NOMO-1 treated with DMSO at 0.1 percent for 48 hours (cell line): ENCODE measurements at regions not wholly inside any gene's neighbourhood (a gene's known extent, or its start where the extent isn't known, plus 50 kb on each side); places are given as distances from the start of the nearest gene placed in this dataset.
"Not testable (repeated sequence)": the region's sequence is repeated elsewhere in the genome, so short reads cannot be mapped to it uniquely, and the experiment has no call there.

ENCODE experiments used
- DNase-seq: peaks from one replicate; lab custom pipeline; 2025; ENCODE audit not compliant: unreplicated experiment; lab: John Stamatoyannopoulos, UW

DNA sequence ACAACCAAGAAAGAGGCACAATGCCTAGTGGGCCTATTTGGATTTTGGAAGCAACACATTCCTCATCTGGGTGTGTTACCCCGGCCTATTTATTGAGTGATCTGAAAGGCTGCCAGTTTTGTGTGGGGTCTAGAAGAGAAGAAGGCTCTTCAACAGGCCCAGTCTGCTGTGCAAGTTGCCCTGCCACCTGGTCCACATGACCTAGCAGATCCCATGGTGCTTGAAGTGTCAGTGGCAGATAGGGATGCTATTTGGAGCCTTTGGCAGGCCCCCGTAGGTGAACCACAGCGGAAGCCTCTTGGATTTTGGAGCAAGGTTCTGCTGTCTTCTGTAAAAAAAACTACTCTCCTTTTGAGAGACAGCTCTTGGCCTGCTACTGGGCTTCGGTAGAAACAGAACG, 820.1 kb downstream of the TMTC2 start:
- no peak for DNase-seq

DNA sequence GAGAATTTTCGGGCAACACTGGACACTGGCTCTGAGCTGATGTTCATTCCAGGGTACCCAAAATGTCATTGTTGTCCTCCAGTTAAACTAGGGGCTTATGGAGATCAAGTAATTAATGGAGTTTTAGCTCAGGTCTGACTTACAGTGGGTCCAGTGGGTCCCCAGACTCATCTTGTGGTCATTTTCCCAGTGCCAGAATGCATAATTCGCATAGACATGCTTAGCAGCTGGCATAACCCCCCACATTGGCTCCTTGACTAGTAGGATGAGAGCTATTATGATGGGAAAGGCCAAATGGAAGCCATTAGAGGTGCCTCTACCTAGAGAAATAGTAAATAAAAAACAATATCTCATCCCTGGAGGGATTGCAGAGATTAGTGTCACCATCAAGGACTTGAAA, 818.9 kb downstream of the TMTC2 start:
- no peak for DNase-seq

DNA sequence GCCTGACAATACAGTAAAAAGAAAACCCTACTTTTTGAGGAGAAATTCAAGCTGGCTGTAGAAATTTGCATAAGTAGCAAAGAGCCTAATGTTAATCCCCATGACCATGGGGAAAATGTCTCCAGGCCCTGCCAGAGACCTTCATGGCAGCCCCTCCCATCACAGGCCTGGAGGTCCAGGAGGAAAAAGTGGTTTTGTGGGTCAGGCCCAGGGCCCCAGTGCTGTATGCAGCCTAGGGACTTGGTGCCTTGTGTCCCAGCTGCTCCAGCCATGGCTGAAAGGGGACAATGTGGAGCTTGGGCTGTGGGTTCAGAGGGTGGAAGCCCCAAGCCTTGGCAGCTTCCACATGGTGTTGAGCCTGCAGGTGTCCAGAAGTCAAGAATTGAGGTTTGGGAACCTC, 813.2 kb downstream of the TMTC2 start:
- not testable (repeated sequence) for DNase-seq

DNA sequence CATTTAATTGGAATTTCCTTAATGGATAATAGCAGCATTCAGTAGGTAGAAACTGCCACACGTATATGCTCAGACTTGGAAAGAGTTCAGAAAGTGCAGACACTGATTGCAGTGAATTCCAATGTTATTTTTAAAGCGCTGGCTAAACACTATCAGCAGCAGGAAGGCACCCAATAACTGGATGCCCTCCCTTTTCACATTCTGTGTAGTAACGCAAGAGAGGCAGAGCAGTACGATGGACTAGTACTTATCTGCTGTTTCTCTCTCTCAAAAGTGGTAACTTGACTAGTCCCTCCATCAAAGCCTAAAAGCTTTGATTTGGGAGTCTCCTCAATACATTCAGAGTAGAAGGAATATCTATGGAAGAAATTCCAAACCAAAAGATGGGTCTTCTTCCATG, 791.0 kb downstream of the TMTC2 start:
- DNase-seq: no peak

DNA sequence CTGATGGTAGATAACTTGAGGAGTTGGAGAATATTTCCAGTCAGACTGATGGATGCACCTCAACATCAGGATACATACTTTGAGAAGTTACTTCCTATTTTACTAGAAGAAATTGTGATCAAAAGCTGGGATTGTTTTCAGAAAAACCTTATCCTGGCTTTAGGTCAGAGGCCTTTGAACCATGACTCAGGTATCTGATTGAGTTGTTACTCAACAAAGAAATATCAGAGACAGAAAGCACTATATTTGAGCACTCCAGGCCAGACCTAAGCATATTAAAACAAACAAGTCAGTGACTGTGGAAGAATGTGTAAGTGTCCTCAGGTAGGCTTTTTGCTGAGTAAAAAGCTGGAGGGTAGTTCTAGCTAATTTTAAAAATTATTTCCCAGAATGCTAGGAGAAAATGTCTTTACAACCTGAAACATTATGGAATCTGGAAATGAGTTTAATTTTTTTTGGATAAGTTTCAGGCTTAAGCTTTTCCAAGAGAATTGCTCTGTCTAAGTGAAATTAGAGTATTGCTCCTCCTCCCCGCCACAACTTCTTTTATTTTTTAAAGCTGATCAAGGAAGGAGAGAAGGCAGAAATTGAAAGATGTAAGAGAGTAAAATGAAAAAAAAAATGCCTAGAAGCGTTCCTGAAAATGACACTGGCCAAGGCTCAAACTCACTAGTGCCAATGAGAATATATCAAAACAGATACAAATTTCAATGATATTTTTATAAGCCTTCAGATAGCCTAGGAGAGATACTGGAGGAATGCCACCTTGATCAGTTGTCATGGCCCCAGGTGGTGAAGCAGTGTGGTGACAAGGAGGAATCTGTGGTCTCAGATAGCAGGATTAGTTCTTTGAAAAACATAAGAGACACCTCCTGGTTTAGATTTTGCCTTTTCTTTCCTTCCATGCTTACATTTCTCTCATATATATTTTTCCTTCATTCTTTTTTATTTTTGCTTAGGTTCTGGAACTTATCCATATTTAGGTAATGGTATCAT, 790.3 kb downstream of the TMTC2 start:
- no peak for DNase-seq

DNA sequence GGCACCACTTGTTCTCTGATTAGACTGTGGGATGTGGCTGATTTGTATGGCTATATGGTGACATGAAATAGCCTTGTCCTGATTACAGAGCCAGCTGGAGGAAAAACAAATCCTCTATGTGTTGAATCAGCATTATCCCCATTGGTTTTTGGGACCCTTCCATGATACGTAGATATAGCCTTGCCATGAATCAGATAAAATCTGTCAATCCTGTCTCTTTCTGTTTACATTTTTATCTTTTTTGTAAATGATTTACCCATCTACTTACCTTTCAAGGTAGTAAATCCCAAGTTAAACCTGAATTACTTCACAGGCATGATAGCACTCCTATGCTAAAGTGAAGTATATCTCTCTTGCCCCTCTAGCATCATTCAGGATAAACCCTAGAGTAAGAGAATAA, 789.3 kb downstream of the TMTC2 start:
- no peak for DNase-seq

DNA sequence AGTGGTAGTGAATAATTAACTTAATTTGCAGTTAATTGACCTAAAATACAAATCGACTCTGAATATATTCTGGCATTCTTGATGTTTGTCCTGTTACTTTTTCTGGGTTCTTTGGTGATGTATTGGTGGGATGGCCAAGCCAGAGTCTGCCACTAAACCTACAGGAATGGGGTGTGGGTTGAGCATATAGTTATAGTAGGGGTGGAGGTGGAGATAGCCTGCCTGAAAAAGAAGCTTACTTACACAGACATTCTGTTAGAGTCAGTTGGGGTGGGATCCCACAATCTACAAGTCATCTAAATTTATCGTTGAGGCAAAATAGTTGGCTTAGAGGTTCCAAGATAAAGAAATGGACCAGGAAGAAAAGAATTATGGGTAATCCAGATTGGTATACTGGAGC, 787.7 kb downstream of the TMTC2 start:
- no peak for DNase-seq

DNA sequence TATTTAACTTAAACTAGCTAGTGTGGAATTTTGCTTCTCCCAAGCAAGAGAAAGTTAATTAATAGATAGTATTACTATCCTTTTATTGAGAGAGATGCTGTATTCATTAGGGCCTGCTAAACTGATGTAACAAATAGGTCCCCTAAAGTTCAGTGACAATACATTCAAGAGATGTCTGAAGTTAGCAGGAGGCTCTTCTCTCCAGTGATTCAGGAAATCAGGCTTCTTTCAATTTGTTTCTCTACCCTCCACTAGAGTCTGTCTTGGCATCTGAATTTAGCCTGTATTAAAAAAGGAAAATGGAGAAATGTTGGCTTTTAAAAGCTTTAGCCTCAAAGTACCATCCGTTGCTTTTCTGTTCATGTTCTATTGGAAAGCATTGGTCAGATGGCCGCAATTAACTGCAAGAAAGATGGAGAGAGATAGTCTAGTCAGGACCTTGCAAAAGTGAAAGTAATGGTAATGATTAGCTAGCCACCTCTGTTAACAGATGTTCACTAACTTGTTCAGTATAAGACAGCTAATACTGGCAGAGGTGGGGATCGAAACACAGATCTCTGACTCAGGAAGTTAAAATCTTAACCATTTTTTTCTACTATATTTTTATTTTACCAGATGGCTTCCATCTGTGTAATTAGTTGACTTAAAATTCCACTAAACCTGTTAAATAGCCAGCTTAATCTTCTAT, 786.8 kb downstream of the TMTC2 start:
- DNase-seq: no peak

DNA sequence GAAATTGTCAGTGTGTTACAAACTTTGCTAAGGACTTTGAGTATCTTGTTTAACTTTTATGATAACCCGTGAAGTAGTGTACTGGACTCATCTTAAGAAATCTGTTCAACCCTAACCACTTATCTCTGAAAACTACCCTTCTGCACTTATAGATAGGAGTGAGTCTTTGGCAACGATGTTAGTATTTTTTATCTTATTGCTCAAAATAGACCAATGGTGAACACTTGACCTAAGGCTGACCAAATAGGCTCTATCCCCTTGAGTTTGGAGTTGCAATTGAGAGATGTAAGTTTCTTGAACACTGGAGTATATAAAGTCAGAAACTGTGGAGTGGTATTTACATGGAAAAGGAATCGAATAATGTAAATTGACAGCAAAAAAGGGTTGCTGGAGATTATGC, 786.1 kb downstream of the TMTC2 start:
- DNase-seq: no peak

DNA sequence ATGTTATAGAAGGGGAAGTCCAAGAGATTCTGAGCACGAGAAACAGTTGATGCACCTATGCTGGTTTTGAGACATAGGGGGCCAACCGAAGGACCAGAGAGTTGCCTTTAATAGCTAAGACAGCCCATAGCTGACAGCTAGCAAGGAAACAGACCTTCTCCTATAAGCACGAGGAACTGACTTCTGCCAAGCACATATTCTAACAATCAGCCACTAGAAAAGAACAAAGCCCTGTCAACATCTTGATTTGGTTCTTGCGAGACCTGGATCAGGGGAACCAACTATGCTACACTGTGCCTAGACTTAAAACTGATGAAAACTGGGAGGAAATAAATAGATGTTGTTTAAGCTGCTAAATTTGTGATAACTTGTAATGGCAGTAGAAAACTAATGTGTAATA, 785.6 kb downstream of the TMTC2 start:
- no peak for DNase-seq

DNA sequence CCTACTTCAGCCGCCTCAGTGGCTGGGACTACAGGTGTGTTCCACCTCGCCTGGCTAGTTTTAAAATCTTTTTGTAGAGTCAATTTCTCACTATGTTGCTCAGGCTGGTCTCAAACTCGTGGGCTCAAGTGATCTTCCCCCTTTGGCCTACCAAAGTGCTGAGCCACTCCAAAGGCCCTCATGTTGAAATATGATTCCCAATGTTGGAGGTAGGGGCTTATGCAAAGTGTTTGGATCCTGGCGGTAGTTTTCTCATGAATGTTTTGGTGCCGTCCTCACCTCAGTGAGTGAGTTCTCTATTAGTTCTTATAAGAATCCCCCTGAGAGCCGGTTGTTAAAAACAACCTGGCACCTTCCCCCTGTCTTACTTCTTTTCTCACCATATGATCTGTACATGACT, 784.6 kb downstream of the TMTC2 start:
- DNase-seq: no peak

DNA sequence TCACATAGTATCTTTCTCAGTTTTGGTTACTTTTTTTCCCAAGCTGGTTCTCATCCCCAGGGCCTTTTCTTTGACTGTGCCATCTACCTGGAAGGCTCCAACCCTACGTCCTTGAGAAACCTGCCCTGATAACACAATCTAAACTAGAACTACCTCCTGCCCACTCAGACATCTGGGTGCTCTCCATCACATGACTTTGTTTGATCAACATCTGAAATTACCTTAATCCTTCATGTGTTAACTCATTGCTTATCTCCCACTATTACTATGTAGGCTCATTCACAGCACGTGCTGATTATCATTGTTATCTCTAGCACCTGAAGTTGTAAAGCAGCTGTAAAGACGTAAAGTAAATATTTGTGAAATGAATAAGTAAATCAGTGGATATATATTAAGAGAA, 784.0 kb downstream of the TMTC2 start:
- no peak for DNase-seq

DNA sequence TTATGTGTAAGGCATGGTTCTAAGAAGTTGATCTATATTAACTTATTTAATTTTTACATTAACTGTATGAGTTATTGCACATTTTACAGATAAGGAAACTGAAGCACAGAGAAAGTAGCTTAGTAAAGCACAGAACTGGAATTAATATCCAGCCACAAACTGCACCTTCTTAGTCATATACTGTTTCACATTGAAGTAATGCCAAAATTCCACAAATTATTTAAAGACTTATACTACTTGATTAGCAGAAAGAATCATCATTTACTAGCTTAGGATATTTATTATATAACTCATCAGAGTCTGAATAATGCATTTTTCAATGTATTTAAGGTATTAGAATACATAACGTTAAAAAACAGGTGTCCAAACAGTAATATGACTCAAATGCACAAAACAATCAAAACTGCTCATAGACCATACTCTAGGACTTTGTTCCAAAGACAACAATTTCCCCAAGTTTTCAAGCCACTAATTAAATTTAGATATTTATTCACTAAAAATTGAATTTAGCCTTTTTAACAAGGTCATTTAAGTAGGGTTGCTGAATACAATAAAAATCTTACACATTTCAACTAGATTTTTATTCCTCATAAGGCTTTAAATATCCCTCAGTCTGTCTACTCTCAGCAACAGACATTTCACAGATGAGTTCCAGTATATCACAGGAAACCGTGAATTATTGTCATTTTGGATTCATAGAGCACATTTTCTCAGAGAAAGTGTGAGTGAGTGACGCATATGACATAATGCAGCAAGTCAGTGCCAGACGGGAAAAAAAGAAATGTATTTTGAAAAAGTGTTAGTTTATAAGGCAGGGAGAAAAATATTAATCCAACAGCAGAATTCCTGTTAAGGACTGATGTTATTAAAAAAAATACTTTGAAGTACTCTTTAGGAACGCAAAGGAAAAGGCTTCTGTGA, 782.5 kb downstream of the TMTC2 start:
- no peak for DNase-seq

DNA sequence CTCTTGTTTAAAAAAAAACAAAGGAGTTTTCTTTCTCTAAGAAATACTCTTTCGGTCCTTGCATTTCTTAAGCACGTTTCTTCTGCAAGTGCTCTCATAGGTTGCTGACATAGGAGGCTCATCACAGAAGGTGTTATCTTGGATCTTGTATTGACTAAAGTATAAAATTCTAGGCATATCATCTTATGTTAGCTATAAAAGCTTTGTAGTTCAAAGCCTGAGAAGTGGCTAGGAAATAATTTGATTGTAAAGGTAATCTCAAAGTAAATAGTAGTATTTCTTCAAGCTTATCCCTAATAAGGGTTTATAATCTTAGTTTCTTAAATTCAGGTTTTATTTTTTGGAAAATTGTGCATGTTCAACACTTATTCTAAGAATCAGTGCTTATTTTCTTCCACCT, 778.9 kb downstream of the TMTC2 start:
- DNase-seq: no peak

DNA sequence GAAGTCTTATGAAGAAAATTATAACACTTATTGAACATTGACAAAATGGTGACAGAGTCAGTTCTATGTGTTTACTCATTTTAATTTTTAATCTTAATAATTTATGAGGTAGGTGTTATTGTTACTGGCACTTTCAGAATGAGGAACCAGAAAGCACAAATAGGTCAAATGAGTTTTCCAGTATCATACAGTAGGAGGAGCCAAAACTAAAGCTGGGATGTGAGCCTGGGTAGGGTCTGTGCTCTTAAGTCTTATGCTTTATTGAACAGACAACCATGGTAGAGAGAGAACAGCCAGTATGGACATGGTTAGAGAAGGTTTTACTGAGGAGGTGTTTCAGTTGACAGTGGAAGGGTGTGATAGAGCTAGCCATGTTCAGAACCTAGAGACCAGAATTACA, 775.7 kb downstream of the TMTC2 start:
- DNase-seq: no peak

DNA sequence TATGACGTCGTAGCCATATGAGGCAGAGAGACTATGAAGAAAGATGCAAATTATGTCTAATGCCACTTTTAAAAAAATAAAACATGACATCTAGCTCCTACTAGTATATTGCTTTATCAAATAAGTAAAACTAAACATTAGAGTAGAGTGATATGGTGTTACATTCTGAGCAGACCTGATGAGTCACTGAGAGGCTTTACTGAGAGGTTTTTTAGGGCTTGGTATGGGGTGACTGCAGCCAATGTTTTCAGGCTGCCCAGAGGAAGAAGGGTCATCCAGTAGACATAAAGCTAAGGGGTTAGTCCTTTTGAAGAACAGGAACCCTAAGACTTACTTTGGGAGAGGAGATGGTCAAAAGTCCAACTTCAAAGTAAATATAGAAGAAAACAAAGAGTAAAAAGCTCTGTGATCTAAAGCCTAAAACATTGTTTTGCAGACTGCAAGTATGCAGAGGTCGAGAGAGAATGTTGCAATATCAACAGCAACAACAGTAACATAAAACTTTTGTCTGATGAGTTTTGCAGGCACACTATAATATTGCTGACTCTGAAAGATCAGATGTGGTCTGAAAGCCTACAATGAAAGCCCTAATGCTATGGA, 774.7 kb downstream of the TMTC2 start:
- DNase-seq: no peak

DNA sequence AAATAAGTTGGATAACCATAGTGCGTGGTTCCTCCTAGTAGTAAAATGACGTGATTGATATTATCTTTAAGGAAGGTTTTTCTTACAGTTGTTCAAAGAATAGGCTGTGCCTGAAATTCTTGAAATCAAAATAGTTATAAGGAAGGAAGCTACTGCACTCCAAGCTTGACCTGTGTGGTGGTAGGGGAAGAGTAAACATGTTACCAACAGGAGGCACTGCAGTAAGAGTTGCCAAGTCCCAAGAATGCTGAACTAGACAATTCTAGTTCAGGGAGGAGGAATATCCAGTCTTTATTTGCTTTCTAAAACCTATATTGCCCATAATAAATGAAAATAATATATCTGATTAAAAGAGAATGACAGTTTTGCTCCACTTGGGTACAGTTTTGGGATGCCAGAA, 764.5 kb downstream of the TMTC2 start:
- no peak for DNase-seq

DNA sequence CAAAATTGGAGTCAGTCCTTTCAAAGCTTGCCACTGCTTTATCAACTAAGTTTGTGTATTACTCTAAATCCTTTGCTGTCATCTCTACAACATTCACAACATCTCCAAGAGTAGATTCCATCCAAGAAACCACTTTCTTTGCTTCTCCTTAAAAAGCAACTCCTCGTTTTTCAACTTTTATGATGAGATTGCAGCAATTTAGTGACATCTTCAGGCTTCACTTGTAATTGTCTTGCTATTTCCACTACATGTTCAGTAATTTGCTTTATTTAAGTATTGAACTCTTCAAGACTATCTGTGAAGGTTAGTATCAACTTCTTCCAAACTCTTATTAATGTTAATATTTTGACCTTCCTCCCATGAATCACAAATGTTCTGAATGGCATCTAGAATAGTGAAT, 747.9 kb downstream of the TMTC2 start:
- no peak for DNase-seq

DNA sequence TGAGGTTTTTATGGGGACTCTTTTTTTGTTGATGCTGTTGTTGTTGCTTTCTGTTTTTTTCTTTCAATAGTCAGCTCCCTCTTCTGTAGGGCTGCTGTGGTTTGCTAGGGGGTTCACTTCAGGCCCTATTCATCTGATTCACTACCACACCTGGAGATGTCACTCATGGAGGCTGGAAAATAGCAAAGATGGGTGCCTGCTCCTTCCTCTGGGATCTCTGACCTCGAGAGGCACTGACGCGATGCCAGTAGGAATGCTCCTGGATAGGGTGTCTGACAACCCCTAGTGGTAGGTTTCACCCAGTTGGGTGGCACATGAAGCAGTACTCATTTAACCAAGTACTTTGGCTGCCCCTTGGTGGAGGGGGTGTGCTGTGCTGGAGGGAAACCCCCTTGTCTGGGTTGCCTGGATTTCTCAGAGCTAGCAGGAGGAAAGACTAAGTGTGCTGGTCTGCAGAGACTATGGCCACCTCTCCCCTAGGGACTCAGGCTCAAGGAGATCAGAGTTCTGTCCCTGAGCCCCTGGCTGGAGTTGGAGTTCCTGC, 745.5 kb downstream of the TMTC2 start:
- DNase-seq: no peak

DNA sequence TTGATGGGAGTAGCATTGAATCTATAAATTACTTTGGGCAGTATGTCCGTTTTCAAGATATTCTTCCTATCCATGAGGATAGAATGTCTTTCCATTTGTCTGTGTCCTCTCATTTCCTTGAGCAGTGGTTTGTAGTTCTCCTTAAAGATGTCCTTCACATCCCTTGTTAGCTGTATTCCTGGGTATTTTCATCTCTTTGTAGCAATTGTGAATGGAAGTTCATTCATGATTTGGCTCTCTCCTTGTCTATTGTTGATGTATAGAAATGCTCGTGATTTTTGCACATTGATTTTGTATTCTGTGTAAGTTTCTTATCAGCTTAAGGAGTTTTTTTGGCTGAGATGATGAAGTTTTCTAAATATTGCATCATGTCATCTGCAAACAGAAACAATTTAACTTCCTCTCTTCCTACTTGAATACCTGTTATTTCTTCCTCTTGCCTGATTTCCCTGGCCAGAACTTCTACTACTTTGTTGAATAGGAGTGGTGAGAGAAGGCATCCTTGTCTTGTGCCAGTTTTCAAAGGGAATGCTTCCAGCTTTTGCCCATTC, 741.0 kb downstream of the TMTC2 start:
- not testable (repeated sequence) for DNase-seq
